GM23338 (cell line): ENCODE measurements at regions not wholly inside any gene's neighbourhood (a gene's known extent, or its start where the extent isn't known, plus 50 kb on each side); places are given as distances from the start of the nearest gene placed in this dataset.

Experiments used
- ATAC-seq: fragments of 200-7000 bp; cut with Tn5 transposase; 3 replicates; pipeline ENCODE4 v1.9.1; 2020
- DNase-seq: peaks from one replicate; pipeline ENCODE4 v3.0.0-alpha.2; 2015; ENCODE audit warnings: low spot score
- H2AFZ ChIP-seq: fragments of 200-600 bp; sonication (generic); 2 replicates; pipeline ENCODE4 v1.8.0; 2016; ENCODE audit warnings: antibody characterized with exemption, mild to moderate bottlenecking, moderate library complexity
- H3F3A ChIP-seq: fragments of 200-600 bp; sonication (generic); replicated peaks from 2 replicates; pipeline ENCODE4 v1.8.0; 2017; ENCODE audit warnings: antibody characterized with exemption, mixed run types, low read depth
- H3K27ac ChIP-seq: fragments of 200-600 bp; sonication (generic); 2 replicates; pipeline ENCODE4 v1.6.1; 2016; ENCODE audit warnings: low read depth
- H3K27me3 ChIP-seq: fragments of 200-600 bp; sonication (generic); 2 replicates; pipeline ENCODE4 v1.8.0; 2016; ENCODE audit warnings: mild to moderate bottlenecking, mixed run types, moderate library complexity; ENCODE audit not compliant: insufficient read depth
- H3K36me3 ChIP-seq: fragments of 200-600 bp; sonication (generic); 2 replicates; pipeline ENCODE4 v1.8.0; 2016; ENCODE audit warnings: mild to moderate bottlenecking; ENCODE audit not compliant: insufficient read depth
- H3K4me1 ChIP-seq: fragments of 200-600 bp; sonication (generic); 2 replicates; pipeline ENCODE4 v1.8.0; 2016; ENCODE audit warnings: mild to moderate bottlenecking, moderate library complexity; ENCODE audit not compliant: insufficient read depth
- H3K4me2 ChIP-seq: fragments of 200-600 bp; sonication (generic); 2 replicates; pipeline ENCODE4 v1.7.1; 2017; ENCODE audit warnings: mixed run types
- H3K4me3 ChIP-seq: fragments of 200-600 bp; sonication (generic); 2 replicates; pipeline ENCODE4 v1.6.1; 2016; ENCODE audit warnings: mixed run types
- H3K79me2 ChIP-seq: fragments of 200-600 bp; sonication (generic); replicated peaks from 2 replicates; pipeline ENCODE4 v1.8.0; 2017; ENCODE audit warnings: mild to moderate bottlenecking; ENCODE audit not compliant: insufficient read depth
- H3K9me2 ChIP-seq: fragments of 200-600 bp; sonication (generic); 2 replicates; pipeline ENCODE4 v1.8.0; 2017; ENCODE audit not compliant: insufficient read depth
- H4K20me1 ChIP-seq: fragments of 200-600 bp; sonication (generic); replicated peaks from 2 replicates; pipeline ENCODE4 v1.8.0; 2017; ENCODE audit warnings: mild to moderate bottlenecking; ENCODE audit not compliant: insufficient read depth
- H3K27ac Mint-ChIP-seq: 2 replicates; pipeline ENCODE4 v1.8.0; 2020; ENCODE audit warnings: inconsistent platforms, mild to moderate bottlenecking, moderate library complexity, mixed read lengths
- H3K27me3 Mint-ChIP-seq: 3 replicates; pipeline ENCODE4 v1.8.0; 2022; ENCODE audit warnings: low read depth, mild to moderate bottlenecking, moderate library complexity, mixed read lengths, inconsistent platforms; ENCODE audit not compliant: insufficient read depth, poor library complexity
- H3K36me3 Mint-ChIP-seq: 3 replicates; pipeline ENCODE4 v1.8.0; 2021; ENCODE audit warnings: low read depth, mild to moderate bottlenecking, inconsistent platforms, moderate library complexity, mixed read lengths
- H3K4me1 Mint-ChIP-seq: 3 replicates; pipeline ENCODE4 v1.8.0; 2020; ENCODE audit warnings: mild to moderate bottlenecking, inconsistent platforms, mixed read lengths
- H3K4me3 Mint-ChIP-seq: 3 replicates; pipeline ENCODE4 v1.8.0; 2021; ENCODE audit warnings: moderate library complexity, mild to moderate bottlenecking, inconsistent platforms, mixed read lengths
- H3K9me3 Mint-ChIP-seq: 3 replicates; pipeline ENCODE4 v1.8.0; 2020; ENCODE audit warnings: moderate library complexity, mild to moderate bottlenecking, inconsistent platforms, mixed read lengths
- EZH2 ChIP-seq: fragments of 200-600 bp; sonication (generic); IDR thresholded peaks from one replicate; pipeline ENCODE4 v1.8.0; 2017; ENCODE audit warnings: antibody characterized with exemption, mild to moderate bottlenecking, low read depth; ENCODE audit not compliant: unreplicated experiment
- EZH2phosphoT487 ChIP-seq: fragments of 200-600 bp; sonication (generic); IDR thresholded peaks from one replicate; pipeline ENCODE4 v1.8.1; 2018; ENCODE audit warnings: antibody characterized with exemption; ENCODE audit not compliant: unreplicated experiment
- NANOG ChIP-seq: IDR thresholded peaks from 2 replicates; pipeline ENCODE4 v1.6.1; 2016; ENCODE audit warnings: antibody characterized with exemption, borderline replicate concordance
- POLR2AphosphoS5 ChIP-seq: IDR thresholded peaks from 2 replicates; pipeline ENCODE4 v1.6.1; 2016; ENCODE audit warnings: antibody characterized with exemption, low read depth
- STAT1 ChIP-seq: IDR thresholded peaks from one replicate; pipeline ENCODE4 v1.6.1; 2016; ENCODE audit warnings: antibody characterized with exemption; ENCODE audit not compliant: unreplicated experiment
- ZNF114 ChIP-seq: fragments of 250-450 bp; sonication (Bioruptor Pico); IDR thresholded peaks from 2 replicates; pipeline ENCODE4 v1.5.0; 2020; ENCODE audit warnings: mild to moderate bottlenecking, moderate library complexity
- TF ChIP-seq, protein P1 (sequence below), 2 experiments: fragments of 200-600 bp in 1 of 2; sonication (generic) in 1 of 2; conservative IDR thresholded peaks; 2 replicates each; pipeline versions ENCODE4 v1.5.1 to v1.6.1; 2016 to 2017; ENCODE audit warnings: antibody characterized with exemption in 2 of 2, low read depth in 2 of 2, mild to moderate bottlenecking in 2 of 2, moderate library complexity in 1 of 2
- TF ChIP-seq, protein P2 (sequence below): IDR thresholded peaks from one replicate; pipeline ENCODE4 v1.6.1; 2018; ENCODE audit warnings: antibody characterized with exemption; ENCODE audit not compliant: unreplicated experiment
- TF ChIP-seq, protein P3 (sequence below): IDR thresholded peaks from 2 replicates; pipeline ENCODE4 v1.6.1; 2016; ENCODE audit warnings: antibody characterized with exemption

DNA sequence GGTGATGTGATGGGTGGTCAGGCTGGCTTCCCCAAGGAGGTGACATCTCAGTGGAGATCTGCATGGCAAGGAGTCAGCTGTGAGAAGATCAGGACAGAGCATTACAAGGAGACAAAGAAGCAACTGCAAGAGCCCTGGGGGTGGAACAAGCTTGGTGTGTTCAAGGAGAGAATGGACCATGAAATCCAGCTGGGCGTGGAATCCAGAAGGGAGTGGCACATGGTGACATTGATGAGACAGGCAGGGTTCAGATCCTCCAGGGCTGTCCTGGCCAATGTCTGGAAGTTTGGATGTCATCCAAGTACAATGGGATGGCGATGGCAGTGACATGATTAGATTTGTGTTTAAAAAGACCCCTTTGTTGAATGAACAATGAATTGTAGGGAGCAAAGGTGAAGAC, 175.6 kb downstream of the MACROH2A1 start (continued):
- TF ChIP-seq, protein P1, sequence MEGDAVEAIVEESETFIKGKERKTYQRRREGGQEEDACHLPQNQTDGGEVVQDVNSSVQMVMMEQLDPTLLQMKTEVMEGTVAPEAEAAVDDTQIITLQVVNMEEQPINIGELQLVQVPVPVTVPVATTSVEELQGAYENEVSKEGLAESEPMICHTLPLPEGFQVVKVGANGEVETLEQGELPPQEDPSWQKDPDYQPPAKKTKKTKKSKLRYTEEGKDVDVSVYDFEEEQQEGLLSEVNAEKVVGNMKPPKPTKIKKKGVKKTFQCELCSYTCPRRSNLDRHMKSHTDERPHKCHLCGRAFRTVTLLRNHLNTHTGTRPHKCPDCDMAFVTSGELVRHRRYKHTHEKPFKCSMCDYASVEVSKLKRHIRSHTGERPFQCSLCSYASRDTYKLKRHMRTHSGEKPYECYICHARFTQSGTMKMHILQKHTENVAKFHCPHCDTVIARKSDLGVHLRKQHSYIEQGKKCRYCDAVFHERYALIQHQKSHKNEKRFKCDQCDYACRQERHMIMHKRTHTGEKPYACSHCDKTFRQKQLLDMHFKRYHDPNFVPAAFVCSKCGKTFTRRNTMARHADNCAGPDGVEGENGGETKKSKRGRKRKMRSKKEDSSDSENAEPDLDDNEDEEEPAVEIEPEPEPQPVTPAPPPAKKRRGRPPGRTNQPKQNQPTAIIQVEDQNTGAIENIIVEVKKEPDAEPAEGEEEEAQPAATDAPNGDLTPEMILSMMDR (conservative IDR thresholded peaks at IDR 0.05; ENCODE audit: low read depth in 2 of 2), result no peak
- no peak for TF ChIP-seq POLR2AphosphoS5
- TF ChIP-seq, protein P2, sequence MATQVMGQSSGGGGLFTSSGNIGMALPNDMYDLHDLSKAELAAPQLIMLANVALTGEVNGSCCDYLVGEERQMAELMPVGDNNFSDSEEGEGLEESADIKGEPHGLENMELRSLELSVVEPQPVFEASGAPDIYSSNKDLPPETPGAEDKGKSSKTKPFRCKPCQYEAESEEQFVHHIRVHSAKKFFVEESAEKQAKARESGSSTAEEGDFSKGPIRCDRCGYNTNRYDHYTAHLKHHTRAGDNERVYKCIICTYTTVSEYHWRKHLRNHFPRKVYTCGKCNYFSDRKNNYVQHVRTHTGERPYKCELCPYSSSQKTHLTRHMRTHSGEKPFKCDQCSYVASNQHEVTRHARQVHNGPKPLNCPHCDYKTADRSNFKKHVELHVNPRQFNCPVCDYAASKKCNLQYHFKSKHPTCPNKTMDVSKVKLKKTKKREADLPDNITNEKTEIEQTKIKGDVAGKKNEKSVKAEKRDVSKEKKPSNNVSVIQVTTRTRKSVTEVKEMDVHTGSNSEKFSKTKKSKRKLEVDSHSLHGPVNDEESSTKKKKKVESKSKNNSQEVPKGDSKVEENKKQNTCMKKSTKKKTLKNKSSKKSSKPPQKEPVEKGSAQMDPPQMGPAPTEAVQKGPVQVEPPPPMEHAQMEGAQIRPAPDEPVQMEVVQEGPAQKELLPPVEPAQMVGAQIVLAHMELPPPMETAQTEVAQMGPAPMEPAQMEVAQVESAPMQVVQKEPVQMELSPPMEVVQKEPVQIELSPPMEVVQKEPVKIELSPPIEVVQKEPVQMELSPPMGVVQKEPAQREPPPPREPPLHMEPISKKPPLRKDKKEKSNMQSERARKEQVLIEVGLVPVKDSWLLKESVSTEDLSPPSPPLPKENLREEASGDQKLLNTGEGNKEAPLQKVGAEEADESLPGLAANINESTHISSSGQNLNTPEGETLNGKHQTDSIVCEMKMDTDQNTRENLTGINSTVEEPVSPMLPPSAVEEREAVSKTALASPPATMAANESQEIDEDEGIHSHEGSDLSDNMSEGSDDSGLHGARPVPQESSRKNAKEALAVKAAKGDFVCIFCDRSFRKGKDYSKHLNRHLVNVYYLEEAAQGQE, result no peak

DNA sequence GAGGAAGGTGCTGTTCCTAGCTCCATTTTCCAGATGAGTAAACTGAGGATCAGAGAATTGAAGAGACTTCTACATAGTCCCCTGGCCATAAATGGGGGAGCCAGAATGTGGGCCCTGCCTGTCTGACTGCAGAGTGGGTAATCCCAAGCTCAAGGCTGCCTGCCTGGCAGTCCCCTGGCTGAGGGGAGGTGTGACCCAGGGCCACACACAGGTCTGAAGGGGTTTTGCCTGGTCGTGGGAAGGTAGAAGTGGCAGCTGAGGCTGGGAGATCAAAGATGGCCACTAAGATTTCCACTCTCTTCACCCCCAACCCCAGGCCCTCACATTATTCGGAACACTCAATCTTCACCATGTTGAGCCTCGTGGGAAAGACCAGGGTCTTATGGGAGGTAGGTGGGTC, 176.3 kb downstream of the MACROH2A1 start:
- H3K4me1 Mint-ChIP-seq, result peaks cover 7% of the 10 kb centered on the region
- Histone ChIP-seq H3K4me2 (no peak overlapping the region), H3K4me1 (peaks cover 7% of the 10 kb centered on the region; the same call in 1 of the 2 replicates), H3K4me3 (no peak overlapping the region), H2AFZ (no peak overlapping the region), H3F3A (no peaks in the 10 kb centered on the region), H3K27me3 (no peaks in the 10 kb centered on the region), H3K36me3 (no peaks in the 10 kb centered on the region; the same call in 1 of the 2 replicates), H4K20me1 (no peaks in the 10 kb centered on the region), H3K79me2 (no peaks in the 10 kb centered on the region), H3K27ac (no peak overlapping the region), H3K9me2 (no peaks in the 10 kb centered on the region)
- H3K36me3 Mint-ChIP-seq, result no peaks in the 10 kb centered on the region
- H3K27ac Mint-ChIP-seq, result no peak overlapping the region
- no peak overlapping the region for H3K4me3 Mint-ChIP-seq
- no peaks in the 10 kb centered on the region for H3K9me3 Mint-ChIP-seq
- no peak for ATAC-seq
- peaks cover 16% of the 10 kb centered on the region for H3K27me3 Mint-ChIP-seq
- DNase-seq, result no peak
- TF ChIP-seq, protein P1 (conservative IDR thresholded peaks at IDR 0.05; ENCODE audit: low read depth in 2 of 2), result no peak
- TF ChIP-seq EZH2 (no peak), ZNF114 (CRISPR knock-in tag) (no peak), NANOG (no peak), POLR2AphosphoS5 (no peak), STAT1 (no peak), EZH2phosphoT487 (no peak)
- TF ChIP-seq, protein P3, sequence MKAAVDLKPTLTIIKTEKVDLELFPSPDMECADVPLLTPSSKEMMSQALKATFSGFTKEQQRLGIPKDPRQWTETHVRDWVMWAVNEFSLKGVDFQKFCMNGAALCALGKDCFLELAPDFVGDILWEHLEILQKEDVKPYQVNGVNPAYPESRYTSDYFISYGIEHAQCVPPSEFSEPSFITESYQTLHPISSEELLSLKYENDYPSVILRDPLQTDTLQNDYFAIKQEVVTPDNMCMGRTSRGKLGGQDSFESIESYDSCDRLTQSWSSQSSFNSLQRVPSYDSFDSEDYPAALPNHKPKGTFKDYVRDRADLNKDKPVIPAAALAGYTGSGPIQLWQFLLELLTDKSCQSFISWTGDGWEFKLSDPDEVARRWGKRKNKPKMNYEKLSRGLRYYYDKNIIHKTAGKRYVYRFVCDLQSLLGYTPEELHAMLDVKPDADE, result no peak
- TF ChIP-seq, protein P2, result no peak
